ENCODE measurements at regions not wholly inside any gene's neighbourhood (a gene's known extent, or its start where the extent isn't known, plus 50 kb on each side); places are given as distances from the start of the nearest gene placed in this dataset.

- Histone ChIP-seq H3K18ac (ENCODE audit: extremely low read depth, low read length) (no peak overlapping the region), H3K27me3 (replicated peaks in 1 of 4; ENCODE audit: control insufficient read depth in 3 of 4, extremely low read depth in 1 of 4, insufficient read depth in 3 of 4, low read length in 3 of 4) (no peaks in the 10 kb centered on the region), H3K79me2 (ENCODE audit: control insufficient read depth in 1 of 2, insufficient read depth in 2 of 2, low read length in 2 of 2) (no peaks in the 10 kb centered on the region), H4K8ac (ENCODE audit: extremely low read depth, insufficient read depth, low read length) (no peak overlapping the region), H4K91ac (replicated peaks; ENCODE audit: insufficient read length, low read length) (no peak overlapping the region), H3K23ac (ENCODE audit: insufficient read length) (no peak overlapping the region), H3K23me2 (ENCODE audit: low read depth, low read length) (no peaks in the 10 kb centered on the region), H4K5ac (ENCODE audit: insufficient read length, low read depth, low read length) (no peak overlapping the region), H3K4me1 (replicated peaks in 1 of 4; ENCODE audit: control insufficient read depth in 3 of 4, insufficient read depth in 4 of 4, low read length in 3 of 4) (no peaks in the 10 kb centered on the region), H3K79me1 (ENCODE audit: low read depth, low read length) (no peaks in the 10 kb centered on the region), H3K14ac (ENCODE audit: insufficient read length) (no peak overlapping the region), H2BK15ac (ENCODE audit: low read length) (no peak overlapping the region), H3K56ac (replicated peaks; ENCODE audit: insufficient read length, low read depth, low read length) (no peak overlapping the region), H3K36me3 (ENCODE audit: control insufficient read depth in 2 of 4, insufficient read depth in 4 of 4, low read length in 3 of 4) (no peaks in the 10 kb centered on the region), H3K27ac (ENCODE audit: low read depth, low read length) (no peak overlapping the region), H3K4me3 (ENCODE audit: extremely low read depth in 1 of 4, insufficient read depth in 2 of 4, low read depth in 3 of 4, low read length in 4 of 4) (no peak overlapping the region), H2BK120ac (replicated peaks; ENCODE audit: low read depth, low read length) (no peak overlapping the region), H3K4ac (replicated peaks; ENCODE audit: insufficient read length, low read depth, low read length) (no peak overlapping the region), H3K9me3 (ENCODE audit: insufficient read depth in 2 of 2, low read depth in 1 of 2, low read length in 1 of 2) (no peaks in the 10 kb centered on the region), H2BK5ac (ENCODE audit: low read depth, low read length) (no peak overlapping the region), H4K20me1 (replicated peaks in 1 of 2; ENCODE audit: control insufficient read depth in 1 of 2, insufficient read depth in 2 of 2, low read length in 2 of 2) (no peaks in the 10 kb centered on the region), H2AK5ac (ENCODE audit: low read depth, low read length) (no peak overlapping the region), H2BK20ac (ENCODE audit: low read length) (no peak overlapping the region), H3K9ac (replicated peaks in 1 of 4; ENCODE audit: extremely low read depth in 1 of 4, low read depth in 3 of 4, low read length in 3 of 4) (no peak overlapping the region), H2BK12ac (ENCODE audit: low read depth, low read length) (no peak overlapping the region), H2AFZ (ENCODE audit: low read length) (no peak overlapping the region), H3K4me2 (ENCODE audit: insufficient read depth in 1 of 2, low read depth in 2 of 2, low read length in 2 of 2) (no peak overlapping the region)
- ChIA-PET POLR2A (ENCODE audit: partially characterized antibody) (no interaction called here), CTCF (ENCODE audit: partially characterized antibody) (no interaction called here)
- WGBS, 2 experiments (ENCODE audit: extremely low coverage in 1 of 2, insufficient coverage in 1 of 2, insufficient read length in 1 of 2, insufficient replicate concordance in 2 of 2, low coverage in 1 of 2, low lambda C conversion rate in 2 of 2, missing lambda C conversion rate in 1 of 2): 86% methylated on average over 4 of the region's 4 CpGs; no CpG with 5 or more reads in 1 of the 2 experiments
- FAIRE-seq: no peak
- no peak for DNase-seq (ENCODE audit: low read depth in 1 of 2, low spot score in 2 of 2)
- TF ChIP-seq, protein P1, sequence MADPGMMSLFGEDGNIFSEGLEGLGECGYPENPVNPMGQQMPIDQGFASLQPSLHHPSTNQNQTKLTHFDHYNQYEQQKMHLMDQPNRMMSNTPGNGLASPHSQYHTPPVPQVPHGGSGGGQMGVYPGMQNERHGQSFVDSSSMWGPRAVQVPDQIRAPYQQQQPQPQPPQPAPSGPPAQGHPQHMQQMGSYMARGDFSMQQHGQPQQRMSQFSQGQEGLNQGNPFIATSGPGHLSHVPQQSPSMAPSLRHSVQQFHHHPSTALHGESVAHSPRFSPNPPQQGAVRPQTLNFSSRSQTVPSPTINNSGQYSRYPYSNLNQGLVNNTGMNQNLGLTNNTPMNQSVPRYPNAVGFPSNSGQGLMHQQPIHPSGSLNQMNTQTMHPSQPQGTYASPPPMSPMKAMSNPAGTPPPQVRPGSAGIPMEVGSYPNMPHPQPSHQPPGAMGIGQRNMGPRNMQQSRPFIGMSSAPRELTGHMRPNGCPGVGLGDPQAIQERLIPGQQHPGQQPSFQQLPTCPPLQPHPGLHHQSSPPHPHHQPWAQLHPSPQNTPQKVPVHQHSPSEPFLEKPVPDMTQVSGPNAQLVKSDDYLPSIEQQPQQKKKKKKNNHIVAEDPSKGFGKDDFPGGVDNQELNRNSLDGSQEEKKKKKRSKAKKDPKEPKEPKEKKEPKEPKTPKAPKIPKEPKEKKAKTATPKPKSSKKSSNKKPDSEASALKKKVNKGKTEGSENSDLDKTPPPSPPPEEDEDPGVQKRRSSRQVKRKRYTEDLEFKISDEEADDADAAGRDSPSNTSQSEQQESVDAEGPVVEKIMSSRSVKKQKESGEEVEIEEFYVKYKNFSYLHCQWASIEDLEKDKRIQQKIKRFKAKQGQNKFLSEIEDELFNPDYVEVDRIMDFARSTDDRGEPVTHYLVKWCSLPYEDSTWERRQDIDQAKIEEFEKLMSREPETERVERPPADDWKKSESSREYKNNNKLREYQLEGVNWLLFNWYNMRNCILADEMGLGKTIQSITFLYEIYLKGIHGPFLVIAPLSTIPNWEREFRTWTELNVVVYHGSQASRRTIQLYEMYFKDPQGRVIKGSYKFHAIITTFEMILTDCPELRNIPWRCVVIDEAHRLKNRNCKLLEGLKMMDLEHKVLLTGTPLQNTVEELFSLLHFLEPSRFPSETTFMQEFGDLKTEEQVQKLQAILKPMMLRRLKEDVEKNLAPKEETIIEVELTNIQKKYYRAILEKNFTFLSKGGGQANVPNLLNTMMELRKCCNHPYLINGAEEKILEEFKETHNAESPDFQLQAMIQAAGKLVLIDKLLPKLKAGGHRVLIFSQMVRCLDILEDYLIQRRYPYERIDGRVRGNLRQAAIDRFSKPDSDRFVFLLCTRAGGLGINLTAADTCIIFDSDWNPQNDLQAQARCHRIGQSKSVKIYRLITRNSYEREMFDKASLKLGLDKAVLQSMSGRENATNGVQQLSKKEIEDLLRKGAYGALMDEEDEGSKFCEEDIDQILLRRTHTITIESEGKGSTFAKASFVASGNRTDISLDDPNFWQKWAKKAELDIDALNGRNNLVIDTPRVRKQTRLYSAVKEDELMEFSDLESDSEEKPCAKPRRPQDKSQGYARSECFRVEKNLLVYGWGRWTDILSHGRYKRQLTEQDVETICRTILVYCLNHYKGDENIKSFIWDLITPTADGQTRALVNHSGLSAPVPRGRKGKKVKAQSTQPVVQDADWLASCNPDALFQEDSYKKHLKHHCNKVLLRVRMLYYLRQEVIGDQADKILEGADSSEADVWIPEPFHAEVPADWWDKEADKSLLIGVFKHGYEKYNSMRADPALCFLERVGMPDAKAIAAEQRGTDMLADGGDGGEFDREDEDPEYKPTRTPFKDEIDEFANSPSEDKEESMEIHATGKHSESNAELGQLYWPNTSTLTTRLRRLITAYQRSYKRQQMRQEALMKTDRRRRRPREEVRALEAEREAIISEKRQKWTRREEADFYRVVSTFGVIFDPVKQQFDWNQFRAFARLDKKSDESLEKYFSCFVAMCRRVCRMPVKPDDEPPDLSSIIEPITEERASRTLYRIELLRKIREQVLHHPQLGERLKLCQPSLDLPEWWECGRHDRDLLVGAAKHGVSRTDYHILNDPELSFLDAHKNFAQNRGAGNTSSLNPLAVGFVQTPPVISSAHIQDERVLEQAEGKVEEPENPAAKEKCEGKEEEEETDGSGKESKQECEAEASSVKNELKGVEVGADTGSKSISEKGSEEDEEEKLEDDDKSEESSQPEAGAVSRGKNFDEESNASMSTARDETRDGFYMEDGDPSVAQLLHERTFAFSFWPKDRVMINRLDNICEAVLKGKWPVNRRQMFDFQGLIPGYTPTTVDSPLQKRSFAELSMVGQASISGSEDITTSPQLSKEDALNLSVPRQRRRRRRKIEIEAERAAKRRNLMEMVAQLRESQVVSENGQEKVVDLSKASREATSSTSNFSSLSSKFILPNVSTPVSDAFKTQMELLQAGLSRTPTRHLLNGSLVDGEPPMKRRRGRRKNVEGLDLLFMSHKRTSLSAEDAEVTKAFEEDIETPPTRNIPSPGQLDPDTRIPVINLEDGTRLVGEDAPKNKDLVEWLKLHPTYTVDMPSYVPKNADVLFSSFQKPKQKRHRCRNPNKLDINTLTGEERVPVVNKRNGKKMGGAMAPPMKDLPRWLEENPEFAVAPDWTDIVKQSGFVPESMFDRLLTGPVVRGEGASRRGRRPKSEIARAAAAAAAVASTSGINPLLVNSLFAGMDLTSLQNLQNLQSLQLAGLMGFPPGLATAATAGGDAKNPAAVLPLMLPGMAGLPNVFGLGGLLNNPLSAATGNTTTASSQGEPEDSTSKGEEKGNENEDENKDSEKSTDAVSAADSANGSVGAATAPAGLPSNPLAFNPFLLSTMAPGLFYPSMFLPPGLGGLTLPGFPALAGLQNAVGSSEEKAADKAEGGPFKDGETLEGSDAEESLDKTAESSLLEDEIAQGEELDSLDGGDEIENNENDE (IDR thresholded peaks at IDR 0.05; ENCODE audit: insufficient replicate concordance, low read length): no peak
These were observed 195.7 kb upstream of the IPO5 start for GRCh38 chr13:97757807-97758206.
